Esophagus muscularis mucosa (tissue), 4 donors: ENCODE measurements at regions not wholly inside any gene's neighbourhood (a gene's known extent, or its start where the extent isn't known, plus 50 kb on each side); places are given as distances from the start of the nearest gene placed in this dataset.

Experiments used
- EP300 ChIP-seq: sonication (generic); formaldehyde crosslinking; IDR thresholded peaks from one replicate; pipeline ENCODE4 v1.6.1; 2017; ENCODE audit warnings: antibody characterized with exemption
- POLR2A ChIP-seq: fragments of 450-650 bp; IDR thresholded peaks from one replicate; pipeline ENCODE4 v1.6.1; 2017; ENCODE audit warnings: antibody characterized with exemption, moderate library complexity, mild to moderate bottlenecking, low read depth
- POLR2AphosphoS5 ChIP-seq, 2 donors: sonication (generic); formaldehyde crosslinking; IDR thresholded peaks; one replicate each; pipeline ENCODE4 v1.6.1; 2017; ENCODE audit warnings: antibody characterized with exemption in 2 of 2
- TF ChIP-seq, protein P1 (sequence below), 3 experiments: fragments of 200-600 bp in 2 of 3; fragments of 450-650 bp in 1 of 3; sonication (generic) in 2 of 3; IDR thresholded peaks; one replicate each; pipeline ENCODE4 v1.5.1; 2017 to 2019; ENCODE audit warnings: antibody characterized with exemption in 3 of 3, mild to moderate bottlenecking in 2 of 3, moderate library complexity in 1 of 3

- TF ChIP-seq POLR2A = no peak
- TF ChIP-seq POLR2AphosphoS5 (IDR thresholded peaks at IDR 0.05) = no peak
- TF ChIP-seq, protein P1, sequence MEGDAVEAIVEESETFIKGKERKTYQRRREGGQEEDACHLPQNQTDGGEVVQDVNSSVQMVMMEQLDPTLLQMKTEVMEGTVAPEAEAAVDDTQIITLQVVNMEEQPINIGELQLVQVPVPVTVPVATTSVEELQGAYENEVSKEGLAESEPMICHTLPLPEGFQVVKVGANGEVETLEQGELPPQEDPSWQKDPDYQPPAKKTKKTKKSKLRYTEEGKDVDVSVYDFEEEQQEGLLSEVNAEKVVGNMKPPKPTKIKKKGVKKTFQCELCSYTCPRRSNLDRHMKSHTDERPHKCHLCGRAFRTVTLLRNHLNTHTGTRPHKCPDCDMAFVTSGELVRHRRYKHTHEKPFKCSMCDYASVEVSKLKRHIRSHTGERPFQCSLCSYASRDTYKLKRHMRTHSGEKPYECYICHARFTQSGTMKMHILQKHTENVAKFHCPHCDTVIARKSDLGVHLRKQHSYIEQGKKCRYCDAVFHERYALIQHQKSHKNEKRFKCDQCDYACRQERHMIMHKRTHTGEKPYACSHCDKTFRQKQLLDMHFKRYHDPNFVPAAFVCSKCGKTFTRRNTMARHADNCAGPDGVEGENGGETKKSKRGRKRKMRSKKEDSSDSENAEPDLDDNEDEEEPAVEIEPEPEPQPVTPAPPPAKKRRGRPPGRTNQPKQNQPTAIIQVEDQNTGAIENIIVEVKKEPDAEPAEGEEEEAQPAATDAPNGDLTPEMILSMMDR (IDR thresholded peaks at IDR 0.05) = no peak
- no peak for TF ChIP-seq EP300
Observed at GRCh38 chr12:93967454-93967853, 180.9 kb upstream of the PLXNC1 start.
